ENCODE measurements at regions not wholly inside any gene's neighbourhood (a gene's known extent, or its start where the extent isn't known, plus 50 kb on each side); places are given as distances from the start of the nearest gene placed in this dataset.

DNA sequence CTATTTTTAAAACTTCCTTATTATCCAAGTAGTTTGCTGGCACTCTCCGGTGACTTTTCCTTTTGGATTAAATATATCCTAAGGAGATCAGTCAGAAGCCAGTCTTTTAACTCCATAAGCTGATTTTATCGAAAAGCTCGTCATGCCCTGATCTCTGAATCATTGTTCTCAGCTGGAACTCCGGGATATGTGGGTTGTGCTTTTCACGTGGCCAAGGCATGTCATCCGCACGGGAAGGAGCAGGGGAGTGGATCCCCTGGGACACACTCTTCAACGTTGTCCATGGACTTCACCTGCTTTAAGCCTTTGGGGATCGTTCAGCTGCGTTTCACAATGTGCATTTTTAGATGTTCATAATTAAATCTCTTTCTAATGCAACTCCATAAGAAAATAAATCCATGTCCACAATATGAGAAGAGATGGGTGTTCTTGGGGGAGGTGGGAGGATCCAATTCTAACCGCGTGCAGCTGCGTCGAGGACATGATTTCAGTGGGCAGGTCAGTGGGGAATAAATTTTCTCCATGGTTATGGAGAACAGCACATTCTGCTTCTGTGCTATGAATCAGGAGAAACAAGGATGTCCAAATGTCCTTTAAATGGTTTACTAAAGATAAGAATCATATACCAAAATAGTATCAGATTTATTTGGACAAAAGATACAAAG, 229.5 kb upstream of the ADARB2 start (continued):
- TF ChIP-seq REST (IDR thresholded peaks at IDR 0.05; ENCODE audit: unreplicated experiment): no peak
- TF ChIP-seq STAT1 (IDR thresholded peaks at IDR 0.05; ENCODE audit: unreplicated experiment): no peak
- no peak for TF ChIP-seq ZNF331 (CRISPR knock-in tag; IDR thresholded peaks at IDR 0.05; ENCODE audit: low read depth)
- TF ChIP-seq EZH2phosphoT487 (IDR thresholded peaks at IDR 0.05; ENCODE audit: unreplicated experiment): no peak
- no peak for TF ChIP-seq ETS1 (IDR thresholded peaks at IDR 0.05)

- no peak for ATAC-seq
- TF ChIP-seq EZH2phosphoT487 (IDR thresholded peaks at IDR 0.05; ENCODE audit: unreplicated experiment): no peak
- TF ChIP-seq ZNF331 (CRISPR knock-in tag; IDR thresholded peaks at IDR 0.05; ENCODE audit: low read depth): no peak
- TF ChIP-seq CREB1 (CRISPR knock-in tag; IDR thresholded peaks at IDR 0.05; ENCODE audit: low read depth): no peak
- TF ChIP-seq, protein P1, sequence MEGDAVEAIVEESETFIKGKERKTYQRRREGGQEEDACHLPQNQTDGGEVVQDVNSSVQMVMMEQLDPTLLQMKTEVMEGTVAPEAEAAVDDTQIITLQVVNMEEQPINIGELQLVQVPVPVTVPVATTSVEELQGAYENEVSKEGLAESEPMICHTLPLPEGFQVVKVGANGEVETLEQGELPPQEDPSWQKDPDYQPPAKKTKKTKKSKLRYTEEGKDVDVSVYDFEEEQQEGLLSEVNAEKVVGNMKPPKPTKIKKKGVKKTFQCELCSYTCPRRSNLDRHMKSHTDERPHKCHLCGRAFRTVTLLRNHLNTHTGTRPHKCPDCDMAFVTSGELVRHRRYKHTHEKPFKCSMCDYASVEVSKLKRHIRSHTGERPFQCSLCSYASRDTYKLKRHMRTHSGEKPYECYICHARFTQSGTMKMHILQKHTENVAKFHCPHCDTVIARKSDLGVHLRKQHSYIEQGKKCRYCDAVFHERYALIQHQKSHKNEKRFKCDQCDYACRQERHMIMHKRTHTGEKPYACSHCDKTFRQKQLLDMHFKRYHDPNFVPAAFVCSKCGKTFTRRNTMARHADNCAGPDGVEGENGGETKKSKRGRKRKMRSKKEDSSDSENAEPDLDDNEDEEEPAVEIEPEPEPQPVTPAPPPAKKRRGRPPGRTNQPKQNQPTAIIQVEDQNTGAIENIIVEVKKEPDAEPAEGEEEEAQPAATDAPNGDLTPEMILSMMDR (conservative IDR thresholded peaks at IDR 0.05; ENCODE audit: low read depth in 2 of 2): no peak
- TF ChIP-seq JUNB (IDR thresholded peaks at IDR 0.05; ENCODE audit: unreplicated experiment): no peak
- no peak for TF ChIP-seq POLR2AphosphoS5 (IDR thresholded peaks at IDR 0.05; ENCODE audit: low read depth)
- TF ChIP-seq STAT1 (IDR thresholded peaks at IDR 0.05; ENCODE audit: unreplicated experiment): no peak
- no peak for TF ChIP-seq NANOG (IDR thresholded peaks at IDR 0.05; ENCODE audit: borderline replicate concordance)
- TF ChIP-seq, protein P2, sequence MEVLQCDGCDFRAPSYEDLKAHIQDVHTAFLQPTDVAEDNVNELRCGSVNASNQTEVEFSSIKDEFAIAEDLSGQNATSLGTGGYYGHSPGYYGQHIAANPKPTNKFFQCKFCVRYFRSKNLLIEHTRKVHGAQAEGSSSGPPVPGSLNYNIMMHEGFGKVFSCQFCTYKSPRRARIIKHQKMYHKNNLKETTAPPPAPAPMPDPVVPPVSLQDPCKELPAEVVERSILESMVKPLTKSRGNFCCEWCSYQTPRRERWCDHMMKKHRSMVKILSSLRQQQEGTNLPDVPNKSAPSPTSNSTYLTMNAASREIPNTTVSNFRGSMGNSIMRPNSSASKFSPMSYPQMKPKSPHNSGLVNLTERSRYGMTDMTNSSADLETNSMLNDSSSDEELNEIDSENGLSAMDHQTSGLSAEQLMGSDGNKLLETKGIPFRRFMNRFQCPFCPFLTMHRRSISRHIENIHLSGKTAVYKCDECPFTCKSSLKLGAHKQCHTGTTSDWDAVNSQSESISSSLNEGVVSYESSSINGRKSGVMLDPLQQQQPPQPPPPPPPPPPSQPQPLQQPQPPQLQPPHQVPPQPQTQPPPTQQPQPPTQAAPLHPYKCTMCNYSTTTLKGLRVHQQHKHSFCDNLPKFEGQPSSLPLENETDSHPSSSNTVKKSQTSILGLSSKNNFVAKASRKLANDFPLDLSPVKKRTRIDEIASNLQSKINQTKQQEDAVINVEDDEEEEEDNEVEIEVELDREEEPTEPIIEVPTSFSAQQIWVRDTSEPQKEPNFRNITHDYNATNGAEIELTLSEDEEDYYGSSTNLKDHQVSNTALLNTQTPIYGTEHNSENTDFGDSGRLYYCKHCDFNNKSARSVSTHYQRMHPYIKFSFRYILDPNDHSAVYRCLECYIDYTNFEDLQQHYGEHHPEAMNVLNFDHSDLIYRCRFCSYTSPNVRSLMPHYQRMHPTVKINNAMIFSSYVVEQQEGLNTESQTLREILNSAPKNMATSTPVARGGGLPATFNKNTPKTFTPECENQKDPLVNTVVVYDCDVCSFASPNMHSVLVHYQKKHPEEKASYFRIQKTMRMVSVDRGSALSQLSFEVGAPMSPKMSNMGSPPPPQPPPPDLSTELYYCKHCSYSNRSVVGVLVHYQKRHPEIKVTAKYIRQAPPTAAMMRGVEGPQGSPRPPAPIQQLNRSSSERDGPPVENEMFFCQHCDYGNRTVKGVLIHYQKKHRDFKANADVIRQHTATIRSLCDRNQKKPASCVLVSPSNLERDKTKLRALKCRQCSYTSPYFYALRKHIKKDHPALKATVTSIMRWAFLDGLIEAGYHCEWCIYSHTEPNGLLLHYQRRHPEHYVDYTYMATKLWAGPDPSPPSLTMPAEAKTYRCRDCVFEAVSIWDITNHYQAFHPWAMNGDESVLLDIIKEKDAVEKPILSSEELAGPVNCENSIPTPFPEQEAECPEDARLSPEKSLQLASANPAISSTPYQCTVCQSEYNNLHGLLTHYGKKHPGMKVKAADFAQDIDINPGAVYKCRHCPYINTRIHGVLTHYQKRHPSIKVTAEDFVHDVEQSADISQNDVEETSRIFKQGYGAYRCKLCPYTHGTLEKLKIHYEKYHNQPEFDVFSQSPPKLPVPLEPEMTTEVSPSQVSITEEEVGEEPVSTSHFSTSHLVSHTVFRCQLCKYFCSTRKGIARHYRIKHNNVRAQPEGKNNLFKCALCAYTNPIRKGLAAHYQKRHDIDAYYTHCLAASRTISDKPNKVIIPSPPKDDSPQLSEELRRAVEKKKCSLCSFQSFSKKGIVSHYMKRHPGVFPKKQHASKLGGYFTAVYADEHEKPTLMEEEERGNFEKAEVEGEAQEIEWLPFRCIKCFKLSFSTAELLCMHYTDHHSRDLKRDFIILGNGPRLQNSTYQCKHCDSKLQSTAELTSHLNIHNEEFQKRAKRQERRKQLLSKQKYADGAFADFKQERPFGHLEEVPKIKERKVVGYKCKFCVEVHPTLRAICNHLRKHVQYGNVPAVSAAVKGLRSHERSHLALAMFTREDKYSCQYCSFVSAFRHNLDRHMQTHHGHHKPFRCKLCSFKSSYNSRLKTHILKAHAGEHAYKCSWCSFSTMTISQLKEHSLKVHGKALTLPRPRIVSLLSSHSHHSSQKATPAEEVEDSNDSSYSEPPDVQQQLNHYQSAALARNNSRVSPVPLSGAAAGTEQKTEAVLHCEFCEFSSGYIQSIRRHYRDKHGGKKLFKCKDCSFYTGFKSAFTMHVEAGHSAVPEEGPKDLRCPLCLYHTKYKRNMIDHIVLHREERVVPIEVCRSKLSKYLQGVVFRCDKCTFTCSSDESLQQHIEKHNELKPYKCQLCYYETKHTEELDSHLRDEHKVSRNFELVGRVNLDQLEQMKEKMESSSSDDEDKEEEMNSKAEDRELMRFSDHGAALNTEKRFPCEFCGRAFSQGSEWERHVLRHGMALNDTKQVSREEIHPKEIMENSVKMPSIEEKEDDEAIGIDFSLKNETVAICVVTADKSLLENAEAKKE (CRISPR knock-in tag; IDR thresholded peaks at IDR 0.05): no peak
Observed at GRCh38 chr10:1964476-1964875, 227.2 kb upstream of the ADARB2 start.

More at GRCh38 chr10:1964476-1964875, 227.2 kb upstream of the ADARB2 start:
- Mint-ChIP-seq H3K4me3 (no peak overlapping the region), H3K9me3 (no peaks in the 10 kb centered on the region), H3K4me1 (peaks cover 6% of the 10 kb centered on the region), H3K27me3 (ENCODE audit: insufficient read depth, low read depth, poor library complexity) (peaks cover 4% of the 10 kb centered on the region), H3K27ac (no peak overlapping the region), H3K36me3 (ENCODE audit: low read depth) (no peaks in the 10 kb centered on the region)
- Histone ChIP-seq H3K4me3 (no peak overlapping the region), H3F3A (replicated peaks; ENCODE audit: low read depth) (no peaks in the 10 kb centered on the region), H4K20me1 (replicated peaks; ENCODE audit: insufficient read depth) (no peaks in the 10 kb centered on the region), H3K79me2 (replicated peaks; ENCODE audit: insufficient read depth) (no peaks in the 10 kb centered on the region), H3K4me1 (ENCODE audit: insufficient read depth) (no peaks in the 10 kb centered on the region; the same call in 1 of the 2 replicates), H3K4me2 (no peak overlapping the region), H3K9me2 (ENCODE audit: insufficient read depth) (no peaks in the 10 kb centered on the region), H3K27ac (ENCODE audit: low read depth) (no peak overlapping the region), H2AFZ (peak overlapping the region; percentile 75), H3K36me3 (ENCODE audit: insufficient read depth) (no peaks in the 10 kb centered on the region), H3K27me3 (ENCODE audit: insufficient read depth) (no peaks in the 10 kb centered on the region)
- DNase-seq (ENCODE audit: low spot score): no peak
